Adipocyte (in vitro differentiated cells): ENCODE measurements at regions not wholly inside any gene's neighbourhood (a gene's known extent, or its start where the extent isn't known, plus 50 kb on each side); places are given as distances from the start of the nearest gene placed in this dataset.

Experiments used
- DNase-seq: peaks from one replicate; pipeline ENCODE4 v3.0.0-alpha.2; 2015; ENCODE audit warnings: low read depth
- H3K27me3 ChIP-seq: replicated peaks from 2 replicates; pipeline ENCODE4 v1.7.0; 2013; ENCODE audit warnings: mild to moderate bottlenecking, low read length, moderate library complexity; ENCODE audit not compliant: control insufficient read depth, insufficient read depth
- H3K36me3 ChIP-seq: 2 replicates; pipeline ENCODE4 v1.7.0; 2013; ENCODE audit warnings: low read length, mild to moderate bottlenecking, moderate library complexity; ENCODE audit not compliant: control insufficient read depth, insufficient read depth, severe bottlenecking
- H3K4me1 ChIP-seq: 2 replicates; pipeline ENCODE4 v1.7.0; 2013; ENCODE audit warnings: mild to moderate bottlenecking, low read length, moderate library complexity; ENCODE audit not compliant: control insufficient read depth, insufficient read depth
- H3K4me3 ChIP-seq: 2 replicates; pipeline ENCODE4 v1.7.0; 2013; ENCODE audit warnings: mild to moderate bottlenecking, low read length, moderate library complexity
- H3K9ac ChIP-seq: 2 replicates; pipeline ENCODE4 v1.7.0; 2013; ENCODE audit warnings: mild to moderate bottlenecking, low read length, moderate library complexity
- H3K9me3 ChIP-seq: 2 replicates; pipeline ENCODE4 v1.7.0; 2013; ENCODE audit warnings: mild to moderate bottlenecking, low read length, moderate library complexity; ENCODE audit not compliant: control insufficient read depth

DNA sequence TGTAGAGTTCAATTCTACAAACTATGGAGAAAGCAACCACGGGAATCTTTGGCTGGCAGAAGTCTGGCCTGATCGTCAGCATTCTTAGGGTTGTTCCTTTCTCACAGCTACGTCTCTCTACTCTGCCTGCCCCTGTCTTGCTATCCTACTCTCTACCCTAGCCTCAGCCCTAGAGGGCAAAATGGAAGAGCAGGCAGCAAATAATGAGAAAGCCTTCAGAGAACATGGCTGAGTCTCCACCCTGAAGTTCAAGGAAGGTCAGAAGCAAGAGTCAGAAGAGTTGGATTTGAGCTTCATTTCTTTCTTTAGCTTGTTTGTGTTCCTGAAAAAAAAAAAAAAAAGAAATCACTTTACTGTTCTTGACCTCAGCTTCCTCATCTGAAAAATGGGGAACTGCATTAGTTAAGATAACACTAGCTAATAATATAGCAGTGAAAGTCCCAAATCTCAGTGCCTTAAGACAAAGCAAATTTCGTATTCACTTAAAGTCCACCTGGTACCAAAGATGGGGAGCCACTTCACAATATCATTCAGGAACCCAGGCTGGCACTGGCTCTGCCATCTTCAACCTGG is 50.2 kb upstream of the CCND2 start:
- Histone ChIP-seq H3K4me1 (no peaks in the 10 kb centered on the region), H3K4me3 (no peak overlapping the region), H3K36me3 (no peaks in the 10 kb centered on the region), H3K9me3 (peaks cover 19% of the 10 kb centered on the region), H3K27me3 (peaks cover 22% of the 10 kb centered on the region), H3K9ac (no peak overlapping the region)
- DNase-seq: no peak

- peaks cover 13% of the 10 kb centered on the region for H3K27me3 ChIP-seq
- H3K4me1 ChIP-seq: no peaks in the 10 kb centered on the region
- no peaks in the 10 kb centered on the region for H3K36me3 ChIP-seq
- H3K9ac ChIP-seq: no peak overlapping the region
- DNase-seq: no peak
- no peak overlapping the region for H3K4me3 ChIP-seq
- peaks cover 22% of the 10 kb centered on the region for H3K9me3 ChIP-seq
Observed at GRCh38 chr12:4221258-4221620, 52.3 kb upstream of the CCND2 start.

DNA sequence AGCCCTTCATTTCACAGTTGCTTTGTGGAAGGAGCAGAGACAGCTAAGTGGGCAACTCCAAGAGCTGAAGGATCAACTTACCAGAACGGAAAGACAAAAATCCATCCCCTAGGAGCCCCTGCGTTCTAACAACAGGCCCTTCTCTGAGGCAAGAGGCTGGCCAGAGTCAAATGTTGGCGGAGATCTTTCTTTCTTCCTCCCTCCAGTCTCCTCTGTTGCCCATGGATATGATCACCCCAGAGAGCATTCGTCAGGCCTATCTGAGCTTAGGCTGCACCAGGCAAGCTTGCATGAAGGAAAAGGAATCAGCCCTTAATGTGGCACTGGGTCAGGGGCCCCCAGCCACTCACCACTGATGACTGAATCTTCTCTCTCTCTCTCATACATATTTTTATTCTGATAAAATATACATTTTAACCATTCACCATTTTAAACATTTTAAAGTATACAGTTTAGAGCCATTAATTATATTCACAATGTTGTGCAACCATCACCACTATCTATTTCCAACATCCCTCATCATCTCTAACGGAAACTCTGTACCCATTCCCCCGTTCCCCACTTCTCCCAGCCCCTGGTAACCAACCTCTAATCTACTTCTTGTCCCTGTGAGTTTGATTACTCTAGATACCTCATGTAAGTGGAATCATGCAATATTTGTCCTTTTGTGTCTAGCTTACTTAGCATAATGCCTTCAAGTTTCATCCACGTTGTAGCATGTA is 52.9 kb upstream of the CCND2 start:
- H3K4me3 ChIP-seq: no peak overlapping the region
- no peak overlapping the region for H3K9ac ChIP-seq
- peaks cover 22% of the 10 kb centered on the region for H3K9me3 ChIP-seq
- H3K36me3 ChIP-seq: no peaks in the 10 kb centered on the region
- H3K27me3 ChIP-seq: peaks cover 17% of the 10 kb centered on the region
- no peak for DNase-seq
- H3K4me1 ChIP-seq: no peaks in the 10 kb centered on the region

GRCh38 chr12:4217091-4217490 is 56.5 kb upstream of the CCND2 start:
- no peak overlapping the region for H3K4me3 ChIP-seq
- no peak for DNase-seq
- H3K4me1 ChIP-seq: no peaks in the 10 kb centered on the region
- no peak overlapping the region for H3K9ac ChIP-seq
- H3K36me3 ChIP-seq: no peaks in the 10 kb centered on the region
- peaks cover 10% of the 10 kb centered on the region for H3K9me3 ChIP-seq
- H3K27me3 ChIP-seq: peaks cover 11% of the 10 kb centered on the region

GRCh38 chr12:4216187-4216927 is 57.2 kb upstream of the CCND2 start:
- Histone ChIP-seq H3K36me3 (no peaks in the 10 kb centered on the region), H3K4me1 (no peaks in the 10 kb centered on the region), H3K9me3 (peaks cover 10% of the 10 kb centered on the region), H3K27me3 (peaks cover 11% of the 10 kb centered on the region), H3K9ac (no peak overlapping the region), H3K4me3 (no peak overlapping the region)
- no peak for DNase-seq

DNA sequence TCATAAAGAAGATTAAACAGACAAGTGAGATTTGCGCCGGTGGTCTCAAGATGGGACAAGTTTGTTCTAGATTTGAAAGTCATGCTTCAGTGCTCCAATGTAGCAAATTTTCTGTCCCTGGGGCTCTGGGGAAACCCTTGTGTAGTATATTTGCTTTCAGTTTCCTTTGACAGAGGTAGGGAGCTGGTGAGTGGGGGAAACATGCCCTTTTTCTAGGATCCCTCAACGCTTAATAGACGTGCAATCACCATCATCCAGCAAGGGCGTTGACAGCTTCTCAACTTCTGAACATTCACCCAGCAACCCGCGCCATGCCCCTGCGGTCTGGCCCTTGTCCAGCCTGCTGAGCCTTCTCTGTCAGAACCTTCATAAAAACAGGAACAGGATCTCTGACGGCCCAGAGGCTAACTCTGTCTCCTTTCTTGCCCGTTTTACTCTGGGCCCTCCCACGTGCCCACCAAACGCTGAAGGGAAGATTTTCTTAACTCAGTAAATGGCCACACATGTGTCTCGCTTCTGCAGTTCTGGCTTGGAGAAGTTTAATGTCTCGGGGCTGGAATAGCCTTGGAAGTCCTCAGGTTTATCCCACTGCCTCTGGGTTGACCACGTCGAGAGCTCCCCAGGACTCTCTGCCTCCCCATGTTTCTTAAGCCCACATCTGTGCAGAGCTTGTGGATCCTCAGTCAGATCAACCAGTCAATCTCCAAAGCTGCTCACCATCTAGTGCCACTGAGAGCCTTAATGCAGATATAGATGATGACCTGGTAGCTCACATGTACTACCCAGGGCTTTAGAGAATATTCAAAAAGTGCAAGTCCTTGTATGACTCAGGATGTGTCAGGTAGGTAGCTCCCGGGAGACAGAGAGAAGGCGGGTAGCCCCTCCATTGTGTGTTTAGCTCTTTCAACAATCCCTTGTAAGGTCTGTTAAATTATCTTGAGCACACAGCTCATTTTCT is 58.1 kb upstream of the CCND2 start:
- Histone ChIP-seq H3K4me1 (no peaks in the 10 kb centered on the region), H3K27me3 (peaks cover 10% of the 10 kb centered on the region)
- no peak for DNase-seq

DNA sequence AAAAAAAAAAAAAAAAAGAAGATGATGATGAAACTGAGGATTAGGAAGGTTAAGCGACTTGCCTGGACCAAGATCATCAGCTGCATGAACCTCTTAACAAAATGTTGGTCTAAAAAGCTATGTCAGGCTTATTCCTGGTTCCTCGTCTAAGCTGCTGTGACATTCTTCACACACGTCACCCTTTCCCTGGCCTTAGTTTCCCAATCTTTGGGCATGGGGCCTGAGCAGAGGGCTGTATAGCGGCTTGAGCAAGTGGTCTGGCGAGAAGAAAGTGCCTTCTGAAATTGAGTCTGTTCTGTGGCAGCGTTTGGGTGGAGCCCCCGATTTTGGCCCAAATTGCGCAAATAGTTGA is 58.7 kb upstream of the CCND2 start:
- H3K9ac ChIP-seq: no peak overlapping the region
- DNase-seq: no peak

More for the DNA sequence above, 58.1 kb upstream of the CCND2 start:
- no peaks in the 10 kb centered on the region for H3K36me3 ChIP-seq
- H3K9me3 ChIP-seq: peaks cover 10% of the 10 kb centered on the region
- H3K4me3 ChIP-seq: no peak overlapping the region
- no peak overlapping the region for H3K9ac ChIP-seq

GRCh38 chr12:4213471-4213870 is 60.1 kb upstream of the CCND2 start:
- H3K4me3 ChIP-seq: no peak overlapping the region
- H3K9me3 ChIP-seq: peaks cover 4% of the 10 kb centered on the region
- no peaks in the 10 kb centered on the region for H3K36me3 ChIP-seq
- H3K9ac ChIP-seq: no peak overlapping the region
- no peak for DNase-seq
- H3K27me3 ChIP-seq: peaks cover 8% of the 10 kb centered on the region
- no peaks in the 10 kb centered on the region for H3K4me1 ChIP-seq

More for the DNA sequence above, 58.7 kb upstream of the CCND2 start:
- no peaks in the 10 kb centered on the region for H3K36me3 ChIP-seq
- no peak overlapping the region for H3K4me3 ChIP-seq
- no peaks in the 10 kb centered on the region for H3K4me1 ChIP-seq
- H3K9me3 ChIP-seq: peaks cover 10% of the 10 kb centered on the region
- H3K27me3 ChIP-seq: peaks cover 8% of the 10 kb centered on the region

DNA sequence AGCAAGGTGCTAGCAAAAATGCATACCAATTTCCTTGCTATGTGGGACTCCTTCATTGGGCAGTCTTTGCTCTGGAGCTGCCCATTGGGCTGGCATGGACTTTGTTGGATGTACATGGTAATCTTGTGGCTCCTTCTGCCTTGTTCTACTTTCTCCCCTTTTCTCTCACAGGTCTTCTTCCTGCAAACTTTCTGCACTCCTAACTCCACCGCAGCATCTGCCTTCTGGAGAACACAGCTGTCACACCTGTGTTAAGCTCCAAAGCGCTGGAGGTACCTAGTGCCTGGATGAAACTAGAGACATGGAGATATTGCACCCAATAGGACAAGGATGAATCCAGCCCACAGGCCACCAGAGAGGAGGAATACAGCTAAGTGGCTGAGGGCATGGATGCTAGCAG is 60.7 kb upstream of the CCND2 start:
- Histone ChIP-seq H3K27me3 (peaks cover 8% of the 10 kb centered on the region), H3K9ac (no peak overlapping the region), H3K4me3 (no peak overlapping the region), H3K36me3 (no peaks in the 10 kb centered on the region), H3K4me1 (no peaks in the 10 kb centered on the region), H3K9me3 (no peaks in the 10 kb centered on the region)
- DNase-seq: no peak

- no peak for DNase-seq
- H3K9ac ChIP-seq: no peak overlapping the region
- H3K4me1 ChIP-seq: no peaks in the 10 kb centered on the region
- H3K4me3 ChIP-seq: no peak overlapping the region
- H3K36me3 ChIP-seq: no peaks in the 10 kb centered on the region
- peaks cover 12% of the 10 kb centered on the region for H3K27me3 ChIP-seq
- no peaks in the 10 kb centered on the region for H3K9me3 ChIP-seq
Observed at GRCh38 chr12:4211372-4211771, 62.2 kb upstream of the CCND2 start.

DNA sequence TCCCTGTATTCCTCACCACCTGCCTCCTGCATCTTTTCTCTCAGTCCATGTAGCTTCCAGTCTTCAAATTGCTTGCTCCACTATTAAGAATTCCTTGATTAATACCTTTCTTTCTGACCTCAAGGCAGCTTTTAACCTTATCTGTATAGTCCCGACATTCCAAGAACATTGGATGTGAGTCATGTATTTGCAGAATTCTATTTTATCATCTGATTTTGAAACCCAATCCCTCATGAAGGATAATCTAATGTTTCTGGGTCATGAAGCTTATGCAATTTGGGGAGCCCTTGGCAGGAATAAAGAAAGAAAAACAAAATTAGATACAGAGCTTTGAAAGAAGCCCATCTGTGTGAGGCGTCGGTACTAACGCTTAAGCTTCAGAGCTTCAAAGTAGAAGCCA is 63.4 kb upstream of the CCND2 start:
- DNase-seq: no peak
- no peaks in the 10 kb centered on the region for H3K9me3 ChIP-seq
- peaks cover 13% of the 10 kb centered on the region for H3K27me3 ChIP-seq
- H3K4me3 ChIP-seq: no peak overlapping the region
- no peak overlapping the region for H3K9ac ChIP-seq
- no peaks in the 10 kb centered on the region for H3K36me3 ChIP-seq
- no peaks in the 10 kb centered on the region for H3K4me1 ChIP-seq
